Eye (tissue), 1 donor: ENCODE measurements at regions not wholly inside any gene's neighbourhood (a gene's known extent, or its start where the extent isn't known, plus 50 kb on each side); places are given as distances from the start of the nearest gene placed in this dataset.
"Not testable (repeated sequence)": the region's sequence is repeated elsewhere in the genome, so short reads cannot be mapped to it uniquely, and the experiment has no call there.

Experiments
- DNase-seq: peaks from one replicate; pipeline ENCODE4 v3.0.0-alpha.2; 2015

GRCh38 chr3:191148131-191148530 lies 50.9 kb upstream of the OSTN start:
- DNase-seq = no peak

- no peak for DNase-seq
These were observed 55.8 kb upstream of the OSTN start for GRCh38 chr3:191143224-191143623.

- DNase-seq = no peak
These were observed 57.3 kb upstream of the OSTN start for GRCh38 chr3:191141728-191142127.

- DNase-seq = no peak
These were observed 59.3 kb upstream of the OSTN start for GRCh38 chr3:191139736-191140135.

- DNase-seq = no peak
These were observed 60.1 kb upstream of the OSTN start for GRCh38 chr3:191138937-191139336.

- DNase-seq = no peak
These were observed 61.3 kb upstream of the OSTN start for GRCh38 chr3:191137708-191138107.

- DNase-seq = no peak
These were observed 62.7 kb upstream of the OSTN start for GRCh38 chr3:191136347-191136746.

- DNase-seq = no peak
These were observed 63.9 kb upstream of the OSTN start for GRCh38 chr3:191135175-191135574.

GRCh38 chr3:191133359-191133758 lies 65.7 kb upstream of the OSTN start:
- no peak for DNase-seq

- DNase-seq = no peak
These were observed 67.7 kb upstream of the OSTN start for GRCh38 chr3:191131305-191131704.

GRCh38 chr3:191124891-191125290 lies 74.2 kb upstream of the OSTN start:
- DNase-seq = not testable (repeated sequence)

- peak; percentile 8 for DNase-seq
These were observed 75.1 kb upstream of the OSTN start for GRCh38 chr3:191123946-191124345.

- DNase-seq = no peak
These were observed 75.8 kb upstream of the OSTN start for GRCh38 chr3:191123231-191123630.

- peak; percentile 8 for DNase-seq
These were observed 78.4 kb upstream of the OSTN start for GRCh38 chr3:191120447-191121298.

- DNase-seq = peak; percentile 55
These were observed 79.4 kb upstream of the OSTN start for GRCh38 chr3:191119415-191120295.

- no peak for DNase-seq
These were observed 87.3 kb upstream of the OSTN start for GRCh38 chr3:191111722-191112121.

- no peak for DNase-seq
These were observed 93.6 kb upstream of the OSTN start for GRCh38 chr3:191105418-191105817.

- no peak for DNase-seq
These were observed 98.5 kb upstream of the OSTN start for GRCh38 chr3:191100516-191100915.

- no peak for DNase-seq
These were observed 104.8 kb upstream of the OSTN start for GRCh38 chr3:191094057-191094845.

- no peak for DNase-seq
These were observed 111.7 kb upstream of the OSTN start for GRCh38 chr3:191087391-191087790.

GRCh38 chr3:191085091-191085490 lies 114.0 kb upstream of the OSTN start:
- DNase-seq = no peak

GRCh38 chr3:191078913-191079312 lies 120.1 kb upstream of the OSTN start:
- DNase-seq = not testable (repeated sequence)
